Activated T-cell treated with anti-CD3 and anti-CD28 coated beads, Interleukin-2, amount 50 U/mL, for 72 hours (primary cell): ENCODE measurements at regions not wholly inside any gene's neighbourhood (a gene's known extent, or its start where the extent isn't known, plus 50 kb on each side); places are given as distances from the start of the nearest gene placed in this dataset.
"Not testable (repeated sequence)": the region's sequence is repeated elsewhere in the genome, so short reads cannot be mapped to it uniquely, and the experiment has no call there.

Source experiments
- ATAC-seq, 2 donors: fragments of 150-1000 bp; cut with Tn5 transposase; replicated peaks in 1 of 2; 2 replicates each; pipeline ENCODE4 v1.10.0; 2021; ENCODE audit warnings: moderate library complexity in 2 of 2, mild to moderate bottlenecking in 1 of 2
- DNase-seq, 2 donors: peaks; one replicate each; pipeline ENCODE4 v3.0.0; 2021 to 2022; ENCODE audit warnings: mixed read lengths in 1 of 2
- H3K27ac Mint-ChIP-seq: one replicate; pipeline ENCODE4 v1.8.0; 2022; ENCODE audit warnings: mild to moderate bottlenecking, moderate library complexity, mixed read lengths
- H3K27me3 Mint-ChIP-seq: one replicate; pipeline ENCODE4 v1.8.0; 2022; ENCODE audit warnings: low read depth, mixed read lengths
- H3K36me3 Mint-ChIP-seq, 2 donors: one replicate each; pipeline ENCODE4 v1.8.0; 2022; ENCODE audit warnings: mixed read lengths in 2 of 2, mild to moderate bottlenecking in 1 of 2; ENCODE audit not compliant: insufficient read depth in 2 of 2
- H3K4me1 Mint-ChIP-seq: one replicate; pipeline ENCODE4 v1.8.0; 2022; ENCODE audit warnings: low read depth, mixed read lengths
- H3K4me3 Mint-ChIP-seq, 2 donors: one replicate each; pipeline ENCODE4 v1.8.0; 2022; ENCODE audit warnings: mild to moderate bottlenecking in 2 of 2, mixed read lengths in 2 of 2, moderate library complexity in 2 of 2
- H3K9me3 Mint-ChIP-seq, 2 donors: one replicate each; pipeline ENCODE4 v1.8.0; 2022; ENCODE audit warnings: mixed read lengths in 2 of 2

DNA sequence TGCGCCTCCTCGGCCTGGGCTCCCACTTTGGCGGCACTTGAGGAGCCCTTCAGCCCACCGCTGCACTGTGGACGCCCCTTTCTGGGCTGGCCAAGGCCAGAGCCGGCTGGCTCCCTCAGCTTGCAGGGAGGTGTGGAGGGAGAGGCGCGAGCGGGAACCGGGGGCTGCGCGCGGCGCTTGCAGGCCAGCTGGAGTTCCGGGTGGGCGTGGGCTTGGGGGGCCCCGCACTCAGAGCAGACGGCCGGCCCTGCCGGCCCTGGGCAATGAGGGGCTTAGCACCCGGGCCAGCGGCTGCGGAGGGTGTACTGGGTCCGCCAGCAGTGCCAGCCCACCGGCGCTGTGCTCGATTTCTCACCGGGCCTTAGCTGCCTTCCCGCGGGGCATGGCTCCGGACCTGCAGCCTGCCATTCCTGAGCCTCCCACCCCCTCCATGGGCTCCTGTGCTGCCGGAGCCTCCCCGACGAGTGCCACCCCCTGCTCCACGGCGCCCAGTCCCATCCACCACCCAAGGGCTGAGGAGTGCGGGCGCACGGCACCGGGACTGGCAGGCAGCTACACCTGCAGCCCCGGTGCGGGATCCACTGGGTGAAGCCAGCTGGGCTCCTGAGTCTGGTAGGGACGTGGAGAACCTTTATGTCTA is 187.7 kb upstream of the KCNH7 start:
- not testable (repeated sequence) for H3K9me3 Mint-ChIP-seq

GRCh38 chr2:163016882-163017281 is 178.3 kb upstream of the KCNH7 start:
- not testable (repeated sequence) for H3K36me3 Mint-ChIP-seq, ATAC-seq, H3K4me1 Mint-ChIP-seq, H3K27ac Mint-ChIP-seq, H3K4me3 Mint-ChIP-seq, DNase-seq, H3K27me3 Mint-ChIP-seq
- H3K9me3 Mint-ChIP-seq: peaks cover 8 to 14% of the 10 kb centered on the region in 2 donors

More for the DNA sequence above, 187.7 kb upstream of the KCNH7 start:
- not testable (repeated sequence) for DNase-seq, H3K36me3 Mint-ChIP-seq, ATAC-seq, H3K27ac Mint-ChIP-seq, H3K4me1 Mint-ChIP-seq, H3K27me3 Mint-ChIP-seq, H3K4me3 Mint-ChIP-seq

- Mint-ChIP-seq H3K9me3 (peaks cover 7 to 8% of the 10 kb centered on the region in 2 donors), H3K36me3 (no peaks in the 10 kb centered on the region), H3K27me3 (no peaks in the 10 kb centered on the region), H3K4me1 (no peaks in the 10 kb centered on the region), H3K4me3 (no peak overlapping the region), H3K27ac (no peak overlapping the region)
- ATAC-seq (no peak), DNase-seq (no peak)
These were observed 172.4 kb upstream of the KCNH7 start for GRCh38 chr2:163011000-163011399.

- Mint-ChIP-seq H3K4me1 (no peaks in the 10 kb centered on the region), H3K27ac (no peak overlapping the region), H3K9me3 (no peaks in the 10 kb centered on the region), H3K27me3 (no peaks in the 10 kb centered on the region), H3K36me3 (no peaks in the 10 kb centered on the region), H3K4me3 (no peak overlapping the region)
- DNase-seq (no peak), ATAC-seq (no peak)
These were observed 170.1 kb upstream of the KCNH7 start for GRCh38 chr2:163008642-163009041.

GRCh38 chr2:162994718-162995117 is 156.2 kb upstream of the KCNH7 start:
- no peak for DNase-seq
- no peak for ATAC-seq
- Mint-ChIP-seq H3K27me3 (no peaks in the 10 kb centered on the region), H3K9me3 (peaks cover 3 to 5% of the 10 kb centered on the region in 2 donors), H3K27ac (no peak overlapping the region), H3K4me1 (no peaks in the 10 kb centered on the region), H3K36me3 (no peaks in the 10 kb centered on the region), H3K4me3 (no peak overlapping the region)

GRCh38 chr2:162992828-162993227 is 154.3 kb upstream of the KCNH7 start:
- Mint-ChIP-seq H3K4me3 (no peak overlapping the region), H3K27me3 (no peaks in the 10 kb centered on the region), H3K4me1 (no peaks in the 10 kb centered on the region), H3K27ac (no peak overlapping the region), H3K9me3 (peaks cover 4 to 8% of the 10 kb centered on the region in 2 donors), H3K36me3 (no peaks in the 10 kb centered on the region)
- ATAC-seq: no peak
- DNase-seq: no peak

GRCh38 chr2:162989507-162989906 is 150.9 kb upstream of the KCNH7 start:
- DNase-seq (no peak), ATAC-seq (no peak)
- peaks cover 3 to 7% of the 10 kb centered on the region in 2 donors for H3K9me3 Mint-ChIP-seq
- H3K4me3 Mint-ChIP-seq: no peak overlapping the region
- H3K36me3 Mint-ChIP-seq: peaks cover 0 to 1% of the 10 kb centered on the region in 2 donors
- H3K4me1 Mint-ChIP-seq: no peaks in the 10 kb centered on the region
- no peak overlapping the region for H3K27ac Mint-ChIP-seq
- no peaks in the 10 kb centered on the region for H3K27me3 Mint-ChIP-seq

DNA sequence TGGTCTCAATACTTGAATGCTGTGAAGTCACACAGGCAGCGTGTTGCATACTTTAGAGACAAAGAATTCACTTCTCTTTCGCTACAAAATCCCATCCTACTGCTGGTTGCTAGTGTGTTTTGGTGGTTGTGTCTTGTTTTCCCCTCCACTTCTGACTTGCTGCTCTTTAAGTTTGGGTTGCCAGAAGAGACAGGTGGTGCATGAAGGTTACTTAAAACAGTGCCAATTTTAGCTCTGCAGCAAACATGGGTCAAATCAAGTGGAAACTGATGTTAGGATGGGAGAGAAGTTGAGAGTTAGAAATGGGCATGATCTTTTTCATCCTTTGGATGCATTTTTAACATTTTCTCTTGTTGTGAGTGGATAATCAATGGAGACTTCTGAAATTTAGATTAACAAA is 136.2 kb upstream of the KCNH7 start:
- H3K4me3 Mint-ChIP-seq: no peak overlapping the region
- no peaks in the 10 kb centered on the region for H3K36me3 Mint-ChIP-seq
- DNase-seq (no peak), ATAC-seq (no peak)
- H3K9me3 Mint-ChIP-seq: no peaks in the 10 kb centered on the region
- no peaks in the 10 kb centered on the region for H3K4me1 Mint-ChIP-seq
- no peaks in the 10 kb centered on the region for H3K27me3 Mint-ChIP-seq
- H3K27ac Mint-ChIP-seq: no peak overlapping the region

DNA sequence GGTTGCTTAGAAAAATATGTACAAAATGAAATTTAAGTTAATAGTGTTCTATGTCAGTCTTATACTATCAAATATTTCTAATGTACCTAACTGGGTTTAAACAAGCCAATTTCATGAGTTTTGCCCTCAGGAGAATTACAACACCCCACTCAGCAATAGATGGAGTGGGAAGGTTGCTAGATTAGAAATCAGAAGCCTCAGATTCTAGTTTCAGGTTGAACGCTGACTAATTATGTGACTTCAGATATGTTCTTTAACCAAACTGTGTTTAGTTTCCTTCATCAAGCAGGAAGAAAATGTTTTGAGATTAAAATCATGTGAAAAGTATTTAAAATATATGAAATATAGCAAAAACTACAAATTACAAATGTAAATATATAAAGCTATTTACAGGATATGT is 133.8 kb upstream of the KCNH7 start:
- Mint-ChIP-seq H3K4me3 (no peak overlapping the region), H3K4me1 (no peaks in the 10 kb centered on the region), H3K36me3 (no peaks in the 10 kb centered on the region), H3K27ac (no peak overlapping the region), H3K27me3 (no peaks in the 10 kb centered on the region), H3K9me3 (no peaks in the 10 kb centered on the region)
- ATAC-seq (no peak), DNase-seq (no peak)

- no peak overlapping the region for H3K27ac Mint-ChIP-seq
- no peaks in the 10 kb centered on the region for H3K9me3 Mint-ChIP-seq
- ATAC-seq: no peak
- no peaks in the 10 kb centered on the region for H3K27me3 Mint-ChIP-seq
- H3K4me3 Mint-ChIP-seq: no peak overlapping the region
- no peaks in the 10 kb centered on the region for H3K4me1 Mint-ChIP-seq
- no peaks in the 10 kb centered on the region for H3K36me3 Mint-ChIP-seq
- DNase-seq: no peak
These were observed 129.7 kb upstream of the KCNH7 start for GRCh38 chr2:162968306-162968705.

GRCh38 chr2:162967811-162968210 is 129.2 kb upstream of the KCNH7 start:
- ATAC-seq: no peak
- Mint-ChIP-seq H3K4me3 (no peak overlapping the region), H3K9me3 (no peaks in the 10 kb centered on the region), H3K36me3 (no peaks in the 10 kb centered on the region), H3K4me1 (no peaks in the 10 kb centered on the region), H3K27me3 (no peaks in the 10 kb centered on the region), H3K27ac (no peak overlapping the region)
- no peak for DNase-seq

DNA sequence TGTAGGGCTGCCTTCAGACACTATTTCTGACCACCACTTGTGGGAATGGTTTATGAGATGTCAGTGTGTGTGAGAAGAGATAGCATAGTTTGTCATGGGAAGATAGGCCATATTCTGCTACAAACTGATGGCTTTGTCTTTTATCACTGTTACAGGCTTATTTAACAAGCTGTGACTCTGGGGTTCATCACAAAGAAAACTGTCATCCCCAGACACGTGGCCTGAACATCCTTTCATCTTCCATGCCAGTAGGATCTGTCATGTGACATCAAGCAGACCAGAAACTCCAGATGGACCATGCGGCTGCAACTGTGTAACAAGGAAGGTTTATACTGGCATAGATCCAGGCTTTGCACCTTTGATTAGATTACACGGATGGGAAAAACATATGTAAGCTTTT is 128.6 kb upstream of the KCNH7 start:
- no peak overlapping the region for H3K4me3 Mint-ChIP-seq
- ATAC-seq (no peak), DNase-seq (no peak)
- H3K27ac Mint-ChIP-seq: no peak overlapping the region
- H3K27me3 Mint-ChIP-seq: no peaks in the 10 kb centered on the region
- H3K9me3 Mint-ChIP-seq: no peaks in the 10 kb centered on the region
- no peaks in the 10 kb centered on the region for H3K36me3 Mint-ChIP-seq
- H3K4me1 Mint-ChIP-seq: no peaks in the 10 kb centered on the region

- Mint-ChIP-seq H3K4me1 (no peaks in the 10 kb centered on the region), H3K9me3 (peaks cover 1 to 2% of the 10 kb centered on the region in 2 donors), H3K27ac (no peak overlapping the region), H3K36me3 (no peaks in the 10 kb centered on the region), H3K27me3 (no peaks in the 10 kb centered on the region), H3K4me3 (no peak overlapping the region)
- DNase-seq: no peak
- ATAC-seq: no peak
These were observed 126.6 kb upstream of the KCNH7 start for GRCh38 chr2:162965191-162965590.

GRCh38 chr2:162964513-162964912 is 125.9 kb upstream of the KCNH7 start:
- H3K36me3 Mint-ChIP-seq: no peaks in the 10 kb centered on the region
- no peaks in the 10 kb centered on the region for H3K4me1 Mint-ChIP-seq
- no peak overlapping the region for H3K4me3 Mint-ChIP-seq
- H3K27me3 Mint-ChIP-seq: no peaks in the 10 kb centered on the region
- DNase-seq (no peak), ATAC-seq (no peak)
- no peak overlapping the region for H3K27ac Mint-ChIP-seq
- peaks cover 4 to 6% of the 10 kb centered on the region in 2 donors for H3K9me3 Mint-ChIP-seq
